Esophagus squamous epithelium (tissue), 4 donors: ENCODE measurements at regions not wholly inside any gene's neighbourhood (a gene's known extent, or its start where the extent isn't known, plus 50 kb on each side); places are given as distances from the start of the nearest gene placed in this dataset.

Source experiments
- CTCF ChIP-seq, 6 experiments: fragments of 450-650 bp in 4 of 6; fragments of 200-600 bp in 2 of 6; sonication (generic) in 2 of 6; IDR thresholded peaks; one replicate each; pipeline ENCODE4 v1.5.1; 2016 to 2019; ENCODE audit warnings: antibody characterized with exemption in 6 of 6, mild to moderate bottlenecking in 4 of 6, moderate library complexity in 4 of 6
- POLR2A ChIP-seq, 4 donors: fragments of 450-650 bp; IDR thresholded peaks; one replicate each; pipeline ENCODE4 v1.6.1; 2017; ENCODE audit warnings: antibody characterized with exemption in 4 of 4, mild to moderate bottlenecking in 4 of 4, moderate library complexity in 3 of 4

- TF ChIP-seq CTCF (IDR thresholded peaks at IDR 0.05) (no peak), POLR2A (IDR thresholded peaks at IDR 0.05) (no peak)
Observed at GRCh38 chr2:81093031-81093430, 788.5 kb upstream of the LRRTM1 start.
